DND-41 (cell line): ENCODE measurements at regions not wholly inside any gene's neighbourhood (a gene's known extent, or its start where the extent isn't known, plus 50 kb on each side); places are given as distances from the start of the nearest gene placed in this dataset.
A peak's percentile ranks its signal among the peaks of the same experiment; 100 is the strongest.

Experiments
- ATAC-seq: fragments of 200-7000 bp; cut with Tn5 transposase; 3 replicates; pipeline ENCODE4 v1.9.1; 2021; ENCODE audit warnings: low read depth; ENCODE audit not compliant: insufficient read depth
- DNase-seq: peaks from one replicate; pipeline ENCODE4 v3.0.0-alpha.2; 2020
- H2AFZ ChIP-seq: 2 replicates; pipeline ENCODE4 v1.6.0; 2012; ENCODE audit warnings: low read depth, low read length
- H3K27ac ChIP-seq: 2 replicates; pipeline ENCODE4 v1.5.1; 2012; ENCODE audit warnings: low read length, inconsistent platforms
- H3K27me3 ChIP-seq: fragments of 200-600 bp; sonication (generic); 2 replicates; pipeline ENCODE4 v1.6.0; 2012; ENCODE audit warnings: low read length, mild to moderate bottlenecking, inconsistent platforms; ENCODE audit not compliant: insufficient read depth, poor library complexity
- H3K36me3 ChIP-seq: 2 replicates; pipeline ENCODE4 v1.5.1; 2012; ENCODE audit warnings: low read length, inconsistent platforms; ENCODE audit not compliant: insufficient read depth
- H3K4me1 ChIP-seq: 2 replicates; pipeline ENCODE4 v1.5.1; 2012; ENCODE audit warnings: mild to moderate bottlenecking, low read length; ENCODE audit not compliant: insufficient read depth
- H3K4me2 ChIP-seq: 2 replicates; pipeline ENCODE4 v1.6.0; 2012; ENCODE audit warnings: mild to moderate bottlenecking, moderate library complexity, low read length, inconsistent platforms; ENCODE audit not compliant: insufficient read depth
- H3K4me3 ChIP-seq, 2 experiments: fragments of 200-600 bp in 1 of 2; shearing (Covaris generic) in 1 of 2; 2 replicates each; pipeline ENCODE4 v1.5.1; 2012 to 2016; ENCODE audit warnings: inconsistent platforms in 2 of 2, low read length in 2 of 2, mild to moderate bottlenecking in 2 of 2, low read depth in 1 of 2, moderate library complexity in 1 of 2
- H3K79me2 ChIP-seq: 2 replicates; pipeline ENCODE4 v1.6.0; 2012; ENCODE audit warnings: low read length, inconsistent platforms; ENCODE audit not compliant: insufficient read depth
- H3K9ac ChIP-seq: 2 replicates; pipeline ENCODE4 v1.6.0; 2012; ENCODE audit warnings: low read depth, mild to moderate bottlenecking, inconsistent platforms, low read length, moderate library complexity
- H3K9me3 ChIP-seq: 2 replicates; pipeline ENCODE4 v1.5.1; 2012; ENCODE audit warnings: low read length, moderate library complexity, mild to moderate bottlenecking, inconsistent platforms; ENCODE audit not compliant: insufficient read depth, severe bottlenecking
- H4K20me1 ChIP-seq: 2 replicates; pipeline ENCODE4 v1.6.0; 2012; ENCODE audit warnings: low read length; ENCODE audit not compliant: insufficient read depth
- CTCF ChIP-seq: IDR thresholded peaks from 2 replicates; pipeline ENCODE4 v1.5.1; 2012; ENCODE audit warnings: borderline replicate concordance, low read length, moderate library complexity, mild to moderate bottlenecking; ENCODE audit not compliant: poor library complexity, severe bottlenecking; ENCODE audit errors: extremely low read depth
- EZH2 ChIP-seq: IDR thresholded peaks from 3 replicates; pipeline ENCODE4 v1.6.1; 2012; ENCODE audit warnings: borderline replicate concordance, low read depth, mild to moderate bottlenecking, moderate library complexity, low read length, inconsistent platforms; ENCODE audit not compliant: severe bottlenecking

DNA sequence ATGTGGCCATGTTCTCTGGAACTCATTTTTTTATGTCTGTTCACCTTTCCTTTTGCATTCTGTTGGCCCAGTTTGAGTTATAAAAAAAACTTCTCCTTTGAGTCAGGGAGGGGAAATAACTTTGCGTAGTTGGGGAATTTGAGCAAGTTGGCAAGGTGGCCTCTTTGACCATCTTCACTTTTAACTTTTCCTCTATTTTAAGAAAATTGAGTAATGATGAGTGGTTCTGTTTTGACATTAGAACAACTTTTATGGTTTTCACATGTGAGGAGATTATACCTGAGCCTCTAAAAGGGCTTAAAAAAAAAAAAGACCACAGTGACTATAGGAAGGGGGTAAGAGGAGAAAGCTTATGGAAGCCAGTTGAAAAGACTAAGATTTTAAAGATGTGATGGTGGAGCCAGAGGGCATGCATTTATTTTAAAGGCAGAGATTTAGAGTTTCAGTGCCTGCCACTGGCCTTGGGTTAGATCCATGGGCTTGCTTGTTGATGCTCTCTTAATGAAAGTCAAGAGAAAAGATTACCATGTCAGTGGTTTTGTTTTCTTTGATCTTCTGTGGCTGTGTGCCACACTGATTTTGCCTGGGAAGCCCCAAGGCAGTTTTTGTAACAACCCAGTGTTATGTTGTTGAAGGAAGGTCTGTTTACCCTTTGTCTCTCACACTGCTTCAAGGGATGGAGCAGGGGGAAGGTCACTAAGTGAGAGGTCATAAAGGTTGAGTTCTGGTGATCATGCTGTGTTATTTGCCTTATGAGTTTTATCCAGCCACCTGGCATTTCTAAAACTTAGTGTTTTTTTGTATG, 219.7 kb upstream of the CD180 start:
- peak; percentile 86 for ATAC-seq
- H3K9me3 ChIP-seq = no peaks in the 10 kb centered on the region
- no peaks in the 10 kb centered on the region for H3K79me2 ChIP-seq
- H3K4me2 ChIP-seq = no peak overlapping the region
- H3K36me3 ChIP-seq = no peaks in the 10 kb centered on the region
- no peak overlapping the region for H3K4me3 ChIP-seq
- TF ChIP-seq EZH2 (no peak), CTCF (no peak)
- H3K27me3 ChIP-seq = no peaks in the 10 kb centered on the region
- no peak overlapping the region for H2AFZ ChIP-seq
- no peak overlapping the region for H3K27ac ChIP-seq
- no peak overlapping the region for H3K9ac ChIP-seq
- peak; percentile 41 for DNase-seq
- 0 out of 2 replicates have a peak, but pooled peaks cover 5% of the 10 kb centered on the region for H3K4me1 ChIP-seq
- no peaks in the 10 kb centered on the region for H4K20me1 ChIP-seq

DNA sequence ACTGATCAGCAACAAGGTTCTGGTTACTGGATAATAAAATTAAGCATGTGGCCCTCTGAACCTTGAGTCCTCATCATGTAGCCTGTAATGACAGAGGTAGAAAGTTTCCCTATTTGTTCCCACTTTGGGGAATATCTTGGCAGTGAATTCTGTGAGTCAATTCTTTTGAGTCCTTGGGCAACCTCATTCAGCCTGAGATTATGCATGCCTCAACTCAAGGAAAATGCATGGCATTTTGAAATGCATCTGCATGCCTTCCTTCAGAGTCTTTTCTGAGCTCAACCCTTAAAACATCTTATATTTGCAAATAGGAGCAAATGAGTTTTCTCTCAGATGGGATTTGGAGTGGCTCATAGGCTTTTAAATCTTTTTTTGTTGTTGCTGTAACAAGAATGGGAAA, 218.1 kb upstream of the CD180 start:
- Histone ChIP-seq H3K9me3 (no peaks in the 10 kb centered on the region), H3K36me3 (no peaks in the 10 kb centered on the region), H3K79me2 (no peaks in the 10 kb centered on the region), H3K9ac (no peak overlapping the region), H4K20me1 (no peaks in the 10 kb centered on the region), H3K4me3 (no peak overlapping the region), H2AFZ (no peak overlapping the region), H3K4me1 (0 out of 2 replicates have a peak, but pooled peaks cover 5% of the 10 kb centered on the region), H3K27ac (no peak overlapping the region), H3K4me2 (no peak overlapping the region), H3K27me3 (no peaks in the 10 kb centered on the region)
- ATAC-seq (no peak), DNase-seq (no peak)
- TF ChIP-seq EZH2 (no peak), CTCF (no peak)

DNA sequence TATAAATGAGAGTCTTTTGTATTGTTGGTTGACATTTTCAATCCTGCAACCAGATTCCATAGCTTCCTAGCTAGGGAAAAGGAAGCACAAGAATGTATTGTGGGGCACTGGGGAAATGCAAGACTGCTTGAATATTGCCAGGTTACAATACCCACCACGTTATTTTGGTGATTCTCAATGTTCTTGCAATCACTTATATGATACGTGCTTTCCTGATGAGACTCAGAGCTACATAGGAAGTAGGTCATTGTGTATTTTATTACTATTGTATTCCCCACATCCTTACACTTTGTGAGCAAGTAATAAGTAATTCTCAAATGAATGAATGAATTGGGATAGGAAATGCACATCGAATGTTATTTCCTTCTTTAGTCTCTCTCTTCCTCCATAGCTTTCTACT, 217.1 kb upstream of the CD180 start:
- Histone ChIP-seq H2AFZ (no peak overlapping the region), H3K4me3 (no peak overlapping the region), H3K79me2 (no peaks in the 10 kb centered on the region), H3K27ac (no peak overlapping the region), H3K4me1 (0 out of 2 replicates have a peak, but pooled peaks cover 5% of the 10 kb centered on the region), H3K4me2 (no peak overlapping the region), H3K9me3 (no peaks in the 10 kb centered on the region), H4K20me1 (no peaks in the 10 kb centered on the region), H3K36me3 (no peaks in the 10 kb centered on the region), H3K27me3 (no peaks in the 10 kb centered on the region), H3K9ac (no peak overlapping the region)
- ATAC-seq (no peak), DNase-seq (no peak)
- TF ChIP-seq EZH2 = no peak
- TF ChIP-seq CTCF = no peak
